NCI-H345 (cell line): ENCODE measurements at regions not wholly inside any gene's neighbourhood (a gene's known extent, or its start where the extent isn't known, plus 50 kb on each side); places are given as distances from the start of the nearest gene placed in this dataset.
"Not testable (repeated sequence)": the region's sequence is repeated elsewhere in the genome, so short reads cannot be mapped to it uniquely, and the experiment has no call there.

Experiments used
- DNase-seq: peaks from one replicate; lab custom pipeline; 2025; lab: John Stamatoyannopoulos, UW

- DNase-seq, result no peak
Measured at GRCh38 chr1:83511146-83511726, 487.7 kb downstream of the TTLL7 start.

DNA sequence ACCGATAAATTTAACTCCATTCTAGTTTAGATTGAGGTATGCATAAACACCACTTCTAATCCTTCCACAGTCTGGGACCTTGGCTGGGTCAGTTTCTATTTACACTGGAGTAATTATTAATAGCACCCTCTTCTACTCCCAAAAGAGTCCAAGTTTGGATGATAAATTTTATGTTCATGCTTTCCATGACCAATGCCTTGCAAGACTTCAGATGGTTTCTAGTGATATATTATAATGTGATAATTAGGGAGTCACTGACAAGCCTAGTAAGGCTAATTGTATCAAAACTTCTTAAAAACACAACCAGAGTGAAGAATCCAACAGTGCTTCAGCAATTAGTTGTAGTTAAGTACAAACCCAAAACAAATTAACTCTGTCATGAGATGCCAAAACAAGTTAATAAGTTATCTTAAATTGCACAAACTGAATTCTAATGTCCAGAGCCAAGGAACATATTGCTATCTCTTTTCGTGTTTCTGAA lies 489.6 kb downstream of the TTLL7 start:
- DNase-seq, result no peak

DNA sequence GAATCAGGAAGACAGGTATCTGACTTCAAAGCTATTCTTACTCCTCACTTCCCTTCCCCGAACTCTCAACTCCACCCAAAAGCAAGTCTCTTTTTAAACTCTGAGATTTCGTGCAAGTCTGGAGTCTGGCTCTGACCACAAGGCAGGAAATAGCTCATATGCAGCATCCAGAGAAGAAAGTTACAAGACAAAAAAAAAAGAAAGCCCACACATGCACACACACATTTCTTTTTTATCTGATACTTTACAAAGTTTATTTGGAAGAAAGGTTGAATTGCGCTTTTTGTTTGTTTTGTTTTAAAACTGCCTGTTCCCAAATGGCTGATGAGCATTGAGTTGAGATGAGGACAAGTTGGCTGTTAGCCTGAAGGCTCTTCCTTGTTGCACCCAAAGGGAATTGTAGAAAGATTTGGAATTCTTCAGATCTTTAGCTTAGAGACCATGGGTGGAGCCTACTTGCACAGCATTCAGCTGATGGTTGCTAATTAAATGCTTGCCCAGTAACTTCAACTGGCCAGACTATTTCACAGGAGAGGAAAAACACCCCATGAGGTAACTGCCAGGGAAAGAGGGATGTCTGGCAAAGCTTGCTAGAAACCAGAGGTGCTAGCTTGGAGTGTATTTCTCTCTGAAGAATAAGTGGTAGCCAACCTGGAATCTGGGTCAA lies 490.3 kb downstream of the TTLL7 start:
- DNase-seq, result no peak

DNA sequence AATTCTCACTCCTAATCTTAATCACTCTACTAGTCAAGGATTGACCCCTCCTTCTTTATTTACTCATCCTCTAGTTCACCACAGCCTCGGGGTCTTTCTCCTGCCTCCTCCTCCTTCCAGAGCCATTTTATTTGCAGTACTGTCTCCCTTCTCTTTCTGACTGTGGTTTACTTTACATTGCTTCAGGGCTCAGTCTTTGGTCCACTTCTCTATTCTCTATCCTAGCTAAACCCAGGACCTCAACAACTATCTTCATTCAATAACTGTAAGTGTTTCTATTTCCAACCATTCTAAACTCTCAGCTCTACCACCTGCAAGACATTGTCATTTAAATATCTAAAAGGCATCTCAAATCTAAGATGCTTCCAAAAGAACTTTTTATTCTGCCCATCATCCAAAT lies 493.8 kb downstream of the TTLL7 start:
- no peak for DNase-seq

DNA sequence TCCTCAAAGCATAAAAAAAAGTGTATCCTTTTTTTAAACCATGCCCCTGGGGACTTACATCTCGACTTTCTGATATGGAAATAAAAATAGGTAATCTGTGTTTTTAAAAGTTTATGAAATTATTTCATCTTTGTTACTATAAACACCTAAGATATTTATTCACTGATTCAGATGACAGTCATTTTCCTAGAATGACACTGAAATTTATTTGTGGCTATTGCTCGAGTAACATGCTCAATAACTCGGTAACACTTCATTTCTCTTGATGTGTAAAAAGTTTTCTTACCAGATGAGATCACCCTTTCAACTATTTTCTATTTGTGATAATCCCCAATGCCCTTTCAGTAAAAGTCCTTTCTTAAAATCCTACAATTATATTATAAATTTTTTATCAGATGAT lies 495.8 kb downstream of the TTLL7 start:
- DNase-seq, result no peak

- no peak for DNase-seq
Measured at GRCh38 chr1:83500987-83501591, 497.8 kb downstream of the TTLL7 start.

DNA sequence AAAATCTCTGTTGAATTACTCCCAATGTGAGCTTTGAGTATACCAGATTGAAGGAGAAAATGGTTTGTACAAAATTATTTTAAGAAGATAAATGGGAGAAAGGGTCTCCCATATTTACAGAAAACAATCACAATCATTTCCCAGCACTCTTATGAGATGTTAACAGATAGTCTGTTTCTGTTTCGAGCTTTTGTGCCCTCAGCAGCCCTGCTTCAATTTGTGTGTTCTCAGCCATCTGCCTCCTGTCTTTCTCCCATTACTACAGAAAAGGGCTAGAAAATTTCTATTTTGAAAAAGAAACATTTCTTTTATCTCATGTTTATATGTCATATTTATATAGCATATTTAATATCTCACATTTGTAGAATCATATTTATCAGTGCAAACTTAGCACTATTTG lies 498.4 kb downstream of the TTLL7 start:
- DNase-seq, result no peak

GRCh38 chr1:83499998-83500397 lies 498.9 kb downstream of the TTLL7 start:
- DNase-seq, result no peak

GRCh38 chr1:83497563-83497962 lies 501.4 kb downstream of the TTLL7 start:
- DNase-seq, result no peak

GRCh38 chr1:83495560-83495959 lies 503.4 kb downstream of the TTLL7 start:
- no peak for DNase-seq

DNA sequence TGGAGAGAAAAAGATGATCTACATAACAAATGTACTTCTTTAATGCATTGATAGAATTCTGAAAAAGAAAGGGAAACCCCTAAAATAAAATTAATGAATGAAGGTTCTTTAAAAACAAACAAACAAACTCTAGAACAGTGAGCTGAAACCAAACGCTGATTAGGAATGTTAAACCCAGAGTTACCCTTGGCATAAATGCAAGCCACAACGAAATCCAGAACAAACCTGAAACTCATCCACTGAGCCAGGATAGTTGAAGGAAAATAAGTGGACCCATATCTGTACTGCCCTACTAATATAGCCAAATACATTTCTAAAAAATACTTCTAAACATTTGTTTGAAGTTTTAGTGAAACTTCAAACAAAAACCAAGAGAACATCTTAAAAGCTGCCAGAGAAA lies 505.3 kb downstream of the TTLL7 start:
- DNase-seq, result no peak

- DNase-seq, result no peak
Measured at GRCh38 chr1:83491930-83492329, 507.0 kb downstream of the TTLL7 start.

DNA sequence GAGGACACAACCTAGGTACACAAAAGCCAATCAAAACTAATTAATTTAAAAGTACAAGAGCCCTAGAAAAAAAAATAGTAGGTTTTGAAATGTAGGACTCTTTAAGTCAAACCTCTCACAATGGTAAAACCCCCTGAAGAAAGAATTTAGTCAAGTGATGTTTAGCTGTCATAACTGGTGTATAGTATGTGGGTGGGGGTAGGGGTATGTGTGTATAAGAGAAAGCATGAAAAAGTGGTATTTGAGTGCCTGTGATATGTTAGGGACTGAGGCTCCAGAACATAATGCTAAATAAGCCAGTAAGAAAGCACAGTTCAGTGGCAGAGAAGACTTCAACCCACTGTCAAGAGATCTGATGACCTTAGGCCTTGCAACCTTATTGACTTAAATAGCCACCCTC lies 507.9 kb downstream of the TTLL7 start:
- no peak for DNase-seq

GRCh38 chr1:83488105-83488504 lies 510.8 kb downstream of the TTLL7 start:
- DNase-seq, result not testable (repeated sequence)

DNA sequence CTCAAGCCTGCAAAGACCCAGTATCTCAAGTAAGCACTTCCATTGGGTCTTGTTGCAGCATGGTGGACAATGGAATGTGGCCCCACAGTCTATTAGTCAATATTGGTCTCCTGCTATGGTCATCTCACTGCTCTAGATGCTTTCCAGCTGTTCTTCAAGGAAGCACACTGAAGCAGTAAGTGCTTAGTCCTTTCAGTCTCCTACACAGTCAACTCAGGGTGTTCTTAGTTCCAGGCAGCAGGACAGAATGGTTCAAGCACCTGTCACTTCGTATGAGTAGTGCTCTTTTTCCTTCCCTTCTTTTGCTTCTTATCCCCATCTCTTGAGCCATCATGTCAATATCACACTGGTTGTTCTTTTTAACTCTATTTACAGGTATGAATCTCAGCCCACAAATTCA lies 511.5 kb downstream of the TTLL7 start:
- not testable (repeated sequence) for DNase-seq

- DNase-seq, result not testable (repeated sequence)
Measured at GRCh38 chr1:83485314-83486019, 513.5 kb downstream of the TTLL7 start.

DNA sequence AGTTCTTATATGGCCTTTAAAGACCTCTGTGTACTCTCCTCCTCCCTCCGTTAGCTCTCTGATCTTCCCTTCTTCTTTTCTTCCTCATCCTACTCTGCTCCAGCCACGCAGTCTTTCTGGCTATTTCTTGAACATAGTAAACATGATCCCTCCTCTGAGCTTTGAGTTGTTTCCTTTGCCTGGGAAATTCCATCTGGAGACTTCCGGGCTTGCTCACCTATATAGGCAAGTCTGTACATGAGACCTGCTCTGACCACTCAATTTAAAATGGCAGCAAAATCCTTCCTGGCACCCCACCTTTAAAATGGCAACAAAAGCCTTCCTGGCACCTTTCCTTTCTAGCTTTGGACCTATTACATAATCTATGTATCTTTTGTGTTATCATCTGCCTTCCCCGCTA lies 517.6 kb downstream of the TTLL7 start:
- DNase-seq, result not testable (repeated sequence)

DNA sequence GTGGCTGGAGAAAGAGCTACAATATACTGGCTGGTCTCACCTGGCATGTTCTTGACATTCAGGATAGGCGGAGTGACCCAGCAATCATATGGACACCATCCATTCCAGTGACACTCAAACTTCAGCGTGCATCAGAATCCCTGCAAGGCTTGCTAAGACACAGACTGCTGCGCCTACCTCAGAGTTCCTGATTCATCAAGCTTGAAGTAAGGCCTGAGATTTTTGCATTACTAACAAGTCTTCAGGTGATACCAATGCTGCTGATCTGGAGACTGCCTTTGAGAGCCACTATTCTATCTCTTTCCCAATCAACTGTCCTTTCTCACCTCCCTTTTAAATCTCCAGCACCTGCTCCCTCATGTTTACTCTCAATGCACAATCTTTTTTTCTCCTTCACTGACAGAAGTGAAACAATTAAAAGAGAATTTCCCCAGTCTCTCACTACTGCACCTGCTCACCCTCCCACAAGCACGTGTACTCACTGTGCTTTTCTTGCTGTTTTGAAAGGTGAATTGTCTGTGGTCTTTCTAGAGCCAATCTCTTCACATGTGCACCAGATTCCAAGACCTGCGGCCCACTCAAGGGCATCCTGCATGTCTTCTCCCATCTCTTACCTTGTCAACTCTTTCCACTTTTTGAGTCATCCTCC lies 519.2 kb downstream of the TTLL7 start:
- DNase-seq, result not testable (repeated sequence)

DNA sequence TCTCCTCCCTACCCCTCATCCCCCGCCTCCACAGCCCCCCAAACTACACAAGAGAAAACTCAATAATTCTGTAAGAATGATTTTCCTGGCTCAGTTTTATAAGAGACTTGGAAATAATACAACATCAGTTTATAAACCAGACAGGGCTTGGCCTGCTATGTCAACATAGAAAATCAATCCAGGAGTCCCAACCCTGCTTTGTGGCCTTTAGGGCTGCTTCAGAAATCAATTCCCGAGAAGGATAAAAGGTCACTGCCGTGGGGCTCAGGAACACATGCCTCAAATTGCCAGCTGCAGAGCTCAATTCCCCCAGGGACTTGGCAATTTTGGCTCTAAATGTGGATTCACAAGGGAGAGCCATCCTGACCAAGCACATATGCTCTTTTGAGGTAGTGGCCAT lies 520.8 kb downstream of the TTLL7 start:
- DNase-seq, result not testable (repeated sequence)

GRCh38 chr1:83476518-83476917 lies 522.4 kb downstream of the TTLL7 start:
- not testable (repeated sequence) for DNase-seq

GRCh38 chr1:83474946-83475345 lies 524.0 kb downstream of the TTLL7 start:
- not testable (repeated sequence) for DNase-seq

- not testable (repeated sequence) for DNase-seq
Measured at GRCh38 chr1:83473986-83474385, 524.9 kb downstream of the TTLL7 start.
